CD4-positive, alpha-beta T cell (primary cell): ENCODE measurements at regions not wholly inside any gene's neighbourhood (a gene's known extent, or its start where the extent isn't known, plus 50 kb on each side); places are given as distances from the start of the nearest gene placed in this dataset.

Experiments
- ATAC-seq: fragments of 200-7000 bp; cut with Tn5 transposase; one replicate; pipeline ENCODE4 v1.10.0; 2022; ENCODE audit warnings: mild to moderate bottlenecking; ENCODE audit not compliant: poor library complexity
- CTCF ChIA-PET: fragments of 350-600 bp; sonication (Branson Sonifier 250); formaldehyde crosslinking; loops from one replicate; lab custom pipeline; 2021; ENCODE audit warnings: antibody characterized with exemption, inconsistent platforms; lab: Charles Lee
- POLR2A ChIA-PET: fragments of 350-600 bp; sonication (Branson Sonifier 250); formaldehyde crosslinking; loops from one replicate; lab custom pipeline; 2021; ENCODE audit warnings: antibody characterized with exemption, inconsistent platforms; lab: Charles Lee
- DNase-seq, 14 experiments: peaks; one replicate each; pipeline ENCODE4 v3.0.0-alpha.2; 2013 to 2020; ENCODE audit warnings: mixed read lengths in 2 of 14
- H3K27ac ChIP-seq, 2 donors: one replicate each; pipeline versions ENCODE4 v1.5.1 to v1.7.0; 2013; ENCODE audit warnings: low read length in 2 of 2, low read depth in 1 of 2, mild to moderate bottlenecking in 1 of 2
- H3K27me3 ChIP-seq, 2 experiments: 1 replicate in 1 of 2; 2 replicates in 1 of 2; pipeline versions ENCODE4 v1.6.1 to v1.7.0; 2013; ENCODE audit warnings: low read length in 2 of 2, control low read depth in 1 of 2, mild to moderate bottlenecking in 1 of 2, moderate library complexity in 1 of 2; ENCODE audit not compliant: insufficient read depth in 2 of 2, control insufficient read depth in 1 of 2
- H3K36me3 ChIP-seq: one replicate; pipeline ENCODE4 v1.6.1; 2013; ENCODE audit warnings: low read length, control low read depth; ENCODE audit not compliant: insufficient read depth
- H3K4me1 ChIP-seq: one replicate; pipeline ENCODE4 v1.6.1; 2013; ENCODE audit warnings: low read length, control low read depth; ENCODE audit not compliant: insufficient read depth
- H3K4me3 ChIP-seq: one replicate; pipeline ENCODE4 v1.5.1; 2013; ENCODE audit warnings: mild to moderate bottlenecking, low read length, moderate library complexity
- H3K9me3 ChIP-seq, 2 experiments: 1 replicate in 1 of 2; 2 replicates in 1 of 2; pipeline versions ENCODE4 v1.6.1 to v1.7.0; 2013; ENCODE audit warnings: low read length in 2 of 2, mild to moderate bottlenecking in 2 of 2, control low read depth in 1 of 2, moderate library complexity in 1 of 2; ENCODE audit not compliant: control insufficient read depth in 1 of 2, insufficient read depth in 1 of 2
- H3K27ac Mint-ChIP-seq: one replicate; pipeline ENCODE4 v1.8.0; 2020; ENCODE audit warnings: mixed read lengths
- H3K27me3 Mint-ChIP-seq: one replicate; pipeline ENCODE4 v1.8.0; 2021; ENCODE audit warnings: mixed read lengths
- H3K36me3 Mint-ChIP-seq: one replicate; pipeline ENCODE4 v1.8.0; 2021; ENCODE audit warnings: low read depth, mixed read lengths
- H3K4me1 Mint-ChIP-seq: one replicate; pipeline ENCODE4 v1.8.0; 2021; ENCODE audit warnings: low read depth, mixed read lengths
- H3K4me3 Mint-ChIP-seq: one replicate; pipeline ENCODE4 v1.8.0; 2020; ENCODE audit warnings: mild to moderate bottlenecking, mixed read lengths
- H3K9me3 Mint-ChIP-seq: one replicate; pipeline ENCODE4 v1.8.0; 2020; ENCODE audit warnings: mixed read lengths
- CTCF ChIP-seq: fragments of 200-600 bp; IDR thresholded peaks from one replicate; pipeline ENCODE4 v1.8.0; 2022; ENCODE audit warnings: antibody characterized with exemption, mild to moderate bottlenecking
- intact Hi-C, 2 experiments: fragments of 100-400 bp; cut with DNase I in 1 of 2; cut with micrococcal nuclease in 1 of 2; formaldehyde crosslinking; loops; one replicate each; pipeline versions ENCODE4 v1.15.1 to v1.9.0; 2023 to 2025; cut with DNase I, micrococcal nuclease

GRCh38 chr3:113143353-113143752, 68.0 kb upstream of the BOC start:
- Histone ChIP-seq H3K4me1 (no peaks in the 10 kb centered on the region), H3K36me3 (no peaks in the 10 kb centered on the region), H3K9me3 (no peaks in the 10 kb centered on the region), H3K4me3 (no peak overlapping the region), H3K27ac (no peak overlapping the region), H3K27me3 (no peaks in the 10 kb centered on the region)
- Mint-ChIP-seq H3K9me3 (no peaks in the 10 kb centered on the region), H3K27me3 (no peaks in the 10 kb centered on the region), H3K27ac (no peak overlapping the region), H3K36me3 (no peaks in the 10 kb centered on the region), H3K4me3 (no peak overlapping the region), H3K4me1 (no peaks in the 10 kb centered on the region)
- no peak for ATAC-seq
- DNase-seq = no peak
- POLR2A ChIA-PET = no interaction called here
- CTCF ChIA-PET = no interaction called here
- no peak for TF ChIP-seq CTCF
- intact Hi-C loops = no loop called here

- H3K4me1 Mint-ChIP-seq = no peaks in the 10 kb centered on the region
- H3K4me1 ChIP-seq = no peaks in the 10 kb centered on the region
- H3K36me3 ChIP-seq = no peaks in the 10 kb centered on the region
- intact Hi-C loops = no loop called here
- no peak overlapping the region for H3K4me3 ChIP-seq
- DNase-seq = no peak
- no peaks in the 10 kb centered on the region for H3K27me3 Mint-ChIP-seq
- no peak overlapping the region for H3K27ac Mint-ChIP-seq
- no peaks in the 10 kb centered on the region for H3K9me3 ChIP-seq
- no peak overlapping the region for H3K4me3 Mint-ChIP-seq
- POLR2A ChIA-PET = no interaction called here
- no peaks in the 10 kb centered on the region for H3K9me3 Mint-ChIP-seq
- no peak overlapping the region for H3K27ac ChIP-seq
- ATAC-seq = no peak
- TF ChIP-seq CTCF = no peak
- peaks cover 0 to 3% of the 10 kb centered on the region in 2 experiments for H3K27me3 ChIP-seq
- CTCF ChIA-PET = no interaction called here
- no peaks in the 10 kb centered on the region for H3K36me3 Mint-ChIP-seq
Observed at GRCh38 chr3:113147681-113148261, 63.6 kb upstream of the BOC start.

- Histone ChIP-seq H3K27me3 (peaks cover 0 to 3% of the 10 kb centered on the region in 2 experiments), H3K27ac (no peak overlapping the region), H3K4me3 (no peak overlapping the region), H3K4me1 (no peaks in the 10 kb centered on the region), H3K36me3 (no peaks in the 10 kb centered on the region), H3K9me3 (no peaks in the 10 kb centered on the region)
- Mint-ChIP-seq H3K9me3 (no peaks in the 10 kb centered on the region), H3K4me3 (no peak overlapping the region), H3K36me3 (no peaks in the 10 kb centered on the region), H3K4me1 (no peaks in the 10 kb centered on the region), H3K27me3 (no peaks in the 10 kb centered on the region), H3K27ac (no peak overlapping the region)
- no peak for DNase-seq
- intact Hi-C loops = no loop called here
- ChIA-PET POLR2A (no interaction called here), CTCF (no interaction called here)
- no peak for ATAC-seq
- TF ChIP-seq CTCF = no peak
Observed at GRCh38 chr3:113148284-113148683, 63.1 kb upstream of the BOC start.
